Heart right ventricle (tissue), 16 donors: ENCODE measurements at regions not wholly inside any gene's neighbourhood (a gene's known extent, or its start where the extent isn't known, plus 50 kb on each side); places are given as distances from the start of the nearest gene placed in this dataset.

Experiments
- ATAC-seq, 8 donors: fragments of 200-7000 bp; cut with Tn5 transposase; one replicate each; pipeline ENCODE4 v1.9.1; 2020; ENCODE audit warnings: mild to moderate bottlenecking in 8 of 8, moderate library complexity in 8 of 8, moderate number of reproducible peaks in 1 of 8
- DNase-seq, 2 donors: peaks; one replicate each; pipeline ENCODE4 v3.0.0-alpha.2; 2020
- H3K27ac ChIP-seq, 10 donors: fragments of 200-600 bp; sonication (generic) in 2 of 10; one replicate each; pipeline versions ENCODE4 v1.5.0 to v1.8.0; 2020 to 2022; ENCODE audit warnings: mild to moderate bottlenecking in 3 of 10
- H3K27me3 ChIP-seq, 7 donors: fragments of 200-600 bp; one replicate each; pipeline ENCODE4 v1.8.0; 2021 to 2022; ENCODE audit warnings: mild to moderate bottlenecking in 2 of 7
- H3K36me3 ChIP-seq, 9 donors: fragments of 200-600 bp; sonication (generic) in 1 of 9; one replicate each; pipeline versions ENCODE4 v1.5.0 to v1.8.0; 2020 to 2022; ENCODE audit warnings: mild to moderate bottlenecking in 2 of 9
- H3K4me1 ChIP-seq, 9 donors: fragments of 200-600 bp; sonication (generic) in 1 of 9; one replicate each; pipeline versions ENCODE4 v1.5.0 to v1.8.0; 2020 to 2022; ENCODE audit warnings: mild to moderate bottlenecking in 4 of 9
- H3K4me3 ChIP-seq, 10 donors: fragments of 200-600 bp; sonication (generic) in 2 of 10; one replicate each; pipeline versions ENCODE4 v1.5.0 to v1.8.0; 2020 to 2022; ENCODE audit warnings: mild to moderate bottlenecking in 7 of 10, moderate library complexity in 2 of 10
- H3K9me3 ChIP-seq, 11 donors: fragments of 200-600 bp in 10 of 11; sonication (generic) in 2 of 11; one replicate each; pipeline versions ENCODE4 v1.5.0 to v1.8.0; 2013 to 2022; ENCODE audit warnings: mild to moderate bottlenecking in 2 of 11, control low read depth in 1 of 11, moderate library complexity in 1 of 11
- CTCF ChIP-seq, 9 donors: fragments of 200-600 bp; sonication (generic) in 2 of 9; IDR thresholded peaks; one replicate each; pipeline versions ENCODE4 v1.5.0 to v1.8.0; 2021 to 2022; ENCODE audit warnings: antibody characterized with exemption in 9 of 9, mild to moderate bottlenecking in 5 of 9, moderate library complexity in 1 of 9
- WGBS, 2 donors: extraction: QIAGEN DNeasy Blood & Tissue Kit; methylation state at CpG; one replicate each; pipeline ENCODE4 v1.1.7; 2013; ENCODE audit warnings: inconsistent platforms in 1 of 2; 5-methylcytosine and 5-hydroxymethylcytosine counted together
- intact Hi-C, 10 donors: fragments of 100-400 bp; cut with DNase I; formaldehyde crosslinking; loops; one replicate each; pipeline versions ENCODE4 v1.11.1 to v1.14.2; 2022
- donor health status: Arrhythmogenic right ventricular cardiomyopathy.
- donor health status: ischemic (EF 13 %, LVEDD 7.1; RV severe dilation, severe dysfunction).
- donor health status: healthy with polysubstance abuse.
- donor health status: DM: no; HTN: yes; CAD: no.
- donor health status: DM: no; HTN: no; CAD: no.
- donor health status: ischemic (EF 25% LVEDD 6.9; RV normal size, moderate dysfunction).
- donor health status: ischemic (EF 25% LVEDD 5.7; RV mildly dilated, moderate dysfunction).
- donor health status: healthy.
- donor health status: DM: yes; HTN: yes; CAD: no.
- donor health status: Ischemic cardiomyopathy.
- donor health status: ischemic (EF 35%, LVEDD 5.7; RV mildly dilated, moderate dysfunction).
- donor health status: nonischemic (EF 11% LVEDD 7.7; RV severe dilation, severe dysfunction).
- donor health status: DM: yes; HTN: yes; CAD: no.
- donor health status: PGD.
- donor health status: ischemic (EF 29% LVEDD 5.4; RV normal size, mild dysfunction).
- donor health status: nonischemic (EF 23%, LVEDD 6.1; RV moderate dilation, normal function).

- Histone ChIP-seq H3K27ac (no peak overlapping the region), H3K9me3 (peaks cover 0 to 33% (median 0%) of the 10 kb centered on the region in 11 donors), H3K4me3 (no peak overlapping the region), H3K27me3 (no peaks in the 10 kb centered on the region), H3K36me3 (no peaks in the 10 kb centered on the region), H3K4me1 (no peaks in the 10 kb centered on the region)
- TF ChIP-seq CTCF (IDR thresholded peaks at IDR 0.05) = no peak
- ATAC-seq = no peak
- DNase-seq = no peak
- intact Hi-C loops = no loop called here
- 59 to 70% methylated on average over 2 of the region's 2 CpGs for WGBS, 2 donors
Measured at GRCh38 chr5:30605693-30606268, 587.7 kb upstream of the CDH6 start.

GRCh38 chr5:30604648-30605262 lies 588.7 kb upstream of the CDH6 start:
- Histone ChIP-seq H3K9me3 (peaks cover 0 to 32% (median 0%) of the 10 kb centered on the region in 11 donors), H3K27me3 (no peaks in the 10 kb centered on the region), H3K4me3 (no peak overlapping the region), H3K4me1 (no peaks in the 10 kb centered on the region), H3K27ac (no peak overlapping the region), H3K36me3 (no peaks in the 10 kb centered on the region)
- ATAC-seq (no peak), DNase-seq (no peak)
- intact Hi-C loops = no loop called here
- no peak for TF ChIP-seq CTCF (IDR thresholded peaks at IDR 0.05)
- 88 to 93% methylated on average over 2 of the region's 2 CpGs for WGBS, 2 donors

GRCh38 chr5:30600892-30601291 lies 592.6 kb upstream of the CDH6 start:
- intact Hi-C loops = no loop called here
- ATAC-seq = no peak
- Histone ChIP-seq H3K9me3 (peaks cover 0 to 25% (median 0%) of the 10 kb centered on the region in 11 donors), H3K4me3 (no peak overlapping the region), H3K27ac (no peak overlapping the region), H3K4me1 (no peaks in the 10 kb centered on the region), H3K27me3 (no peaks in the 10 kb centered on the region), H3K36me3 (no peaks in the 10 kb centered on the region)
- TF ChIP-seq CTCF (IDR thresholded peaks at IDR 0.05) = no peak
- DNase-seq = no peak

DNA sequence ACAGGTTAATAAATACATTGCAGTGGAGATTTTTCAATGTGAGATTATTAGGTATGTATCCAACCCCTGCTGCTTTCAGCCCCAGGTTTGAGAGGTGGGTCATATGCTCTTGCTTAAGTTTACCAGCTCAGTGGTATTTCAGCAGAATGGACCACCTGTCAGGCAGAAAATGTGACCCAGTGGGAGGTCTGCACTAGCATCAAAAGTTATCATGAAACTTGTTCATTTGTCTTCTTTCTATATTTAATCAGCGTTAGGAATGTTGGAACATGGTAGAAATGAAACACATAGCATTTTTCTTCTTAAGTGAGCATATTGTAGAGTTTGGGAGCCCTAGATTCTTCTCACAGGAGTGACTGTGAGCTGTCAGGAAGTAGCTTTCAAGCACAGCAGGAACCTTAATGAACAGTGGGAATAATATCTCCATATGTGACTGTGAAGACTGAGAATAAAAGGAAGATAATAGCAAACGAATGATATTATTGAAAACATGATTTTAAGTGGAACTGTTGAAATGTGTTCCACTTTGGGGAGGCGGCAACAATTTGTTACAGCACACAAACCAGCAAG lies 596.9 kb upstream of the CDH6 start:
- TF ChIP-seq CTCF (IDR thresholded peaks at IDR 0.05) = no peak
- no peaks in the 10 kb centered on the region for H3K36me3 ChIP-seq
- H3K4me1 ChIP-seq = no peaks in the 10 kb centered on the region
- H3K9me3 ChIP-seq = peaks cover 0 to 28% (median 0%) of the 10 kb centered on the region in 11 donors
- no peak for DNase-seq
- H3K27me3 ChIP-seq = no peaks in the 10 kb centered on the region
- no peak for ATAC-seq
- 55 to 61% methylated on average over 3 of the region's 3 CpGs for WGBS, 2 donors
- intact Hi-C loops = no loop called here
- no peak overlapping the region for H3K27ac ChIP-seq
- H3K4me3 ChIP-seq = no peak overlapping the region
